ENCODE measurements at regions not wholly inside any gene's neighbourhood (a gene's known extent, or its start where the extent isn't known, plus 50 kb on each side); places are given as distances from the start of the nearest gene placed in this dataset.

- ChIA-PET POLR2A (no interaction called here), CTCF (no interaction called here)
- Histone ChIP-seq H3K9me3 (ENCODE audit: control extremely low read depth in 1 of 5, control insufficient read depth in 4 of 5, insufficient read depth in 2 of 5, low read depth in 1 of 5, low read length in 4 of 5) (peaks cover 0 to 2% (median 0%) of the 10 kb centered on the region in 5 experiments), H3K4me1 (ENCODE audit: control extremely low read depth in 1 of 4, control insufficient read depth in 4 of 4, insufficient read depth in 4 of 4, low read length in 3 of 4) (no peaks in the 10 kb centered on the region), H3K36me3 (ENCODE audit: control insufficient read depth in 4 of 4, insufficient read depth in 4 of 4, low read length in 3 of 4) (no peaks in the 10 kb centered on the region), H3K4me3 (ENCODE audit: control insufficient read depth in 1 of 7, extremely low read depth in 1 of 7, insufficient read depth in 4 of 7, low read depth in 2 of 7, low read length in 6 of 7) (no peak overlapping the region), H3K27me3 (replicated peaks in 2 of 5; ENCODE audit: control insufficient read depth in 4 of 5, insufficient read depth in 5 of 5, low read length in 4 of 5) (peaks cover 0 to 1% (median 0%) of the 10 kb centered on the region in 5 experiments), H3K27ac (ENCODE audit: insufficient read depth in 1 of 2, low read depth in 1 of 2, low read length in 2 of 2, poor library complexity in 1 of 2, severe bottlenecking in 2 of 2) (no peak overlapping the region)
- no peak for DNase-seq
- WGBS (ENCODE audit: insufficient coverage) = 92% methylated on average over 5 of the region's 5 CpGs
Measured at GRCh38 chr5:169415948-169416347, 115.0 kb upstream of the SLIT3 start.

GRCh38 chr5:169415371-169415770, 114.4 kb upstream of the SLIT3 start:
- 100% methylated on average over 1 of the region's 4 CpGs for WGBS (ENCODE audit: insufficient coverage)
- POLR2A ChIA-PET = no interaction called here

GRCh38 chr5:169413416-169413815, 112.5 kb upstream of the SLIT3 start:
- Histone ChIP-seq H3K27me3 (replicated peaks in 2 of 5; ENCODE audit: control insufficient read depth in 4 of 5, insufficient read depth in 5 of 5, low read length in 4 of 5) (peaks cover 0 to 1% (median 0%) of the 10 kb centered on the region in 5 experiments), H3K9me3 (ENCODE audit: control extremely low read depth in 1 of 5, control insufficient read depth in 4 of 5, insufficient read depth in 2 of 5, low read depth in 1 of 5, low read length in 4 of 5) (peaks cover 0 to under 1% (median 0%) of the 10 kb centered on the region in 5 experiments), H3K36me3 (ENCODE audit: control insufficient read depth in 4 of 4, insufficient read depth in 4 of 4, low read length in 3 of 4) (no peaks in the 10 kb centered on the region), H3K4me3 (ENCODE audit: control insufficient read depth in 1 of 7, extremely low read depth in 1 of 7, insufficient read depth in 4 of 7, low read depth in 2 of 7, low read length in 6 of 7) (no peak overlapping the region), H3K27ac (ENCODE audit: insufficient read depth in 1 of 2, low read depth in 1 of 2, low read length in 2 of 2, poor library complexity in 1 of 2, severe bottlenecking in 2 of 2) (no peak overlapping the region), H3K4me1 (ENCODE audit: control extremely low read depth in 1 of 4, control insufficient read depth in 4 of 4, insufficient read depth in 4 of 4, low read length in 3 of 4) (no peaks in the 10 kb centered on the region)
- no peak for DNase-seq
- CTCF ChIA-PET = no interaction called here
- POLR2A ChIA-PET = no interaction called here
- 83% methylated on average over 1 of the region's 2 CpGs for WGBS (ENCODE audit: insufficient coverage)

More at GRCh38 chr5:169415371-169415770, 114.4 kb upstream of the SLIT3 start:
- H3K27me3 ChIP-seq (replicated peaks in 2 of 5; ENCODE audit: control insufficient read depth in 4 of 5, insufficient read depth in 5 of 5, low read length in 4 of 5) = peaks cover 0 to 1% (median 0%) of the 10 kb centered on the region in 5 experiments
- no peak overlapping the region for H3K27ac ChIP-seq (ENCODE audit: insufficient read depth in 1 of 2, low read depth in 1 of 2, low read length in 2 of 2, poor library complexity in 1 of 2, severe bottlenecking in 2 of 2)
- no peak overlapping the region for H3K4me3 ChIP-seq (ENCODE audit: control insufficient read depth in 1 of 7, extremely low read depth in 1 of 7, insufficient read depth in 4 of 7, low read depth in 2 of 7, low read length in 6 of 7)
- DNase-seq = no peak
- H3K36me3 ChIP-seq (ENCODE audit: control insufficient read depth in 4 of 4, insufficient read depth in 4 of 4, low read length in 3 of 4) = no peaks in the 10 kb centered on the region
- peaks cover 0 to 2% (median 0%) of the 10 kb centered on the region in 5 experiments for H3K9me3 ChIP-seq (ENCODE audit: control extremely low read depth in 1 of 5, control insufficient read depth in 4 of 5, insufficient read depth in 2 of 5, low read depth in 1 of 5, low read length in 4 of 5)
- no peaks in the 10 kb centered on the region for H3K4me1 ChIP-seq (ENCODE audit: control extremely low read depth in 1 of 4, control insufficient read depth in 4 of 4, insufficient read depth in 4 of 4, low read length in 3 of 4)
- CTCF ChIA-PET = no interaction called here

- 57% methylated on average over 1 of the region's 2 CpGs for WGBS (ENCODE audit: insufficient coverage)
- no peaks in the 10 kb centered on the region for H3K36me3 ChIP-seq (ENCODE audit: control insufficient read depth in 4 of 4, insufficient read depth in 4 of 4, low read length in 3 of 4)
- no peaks in the 10 kb centered on the region for H3K4me1 ChIP-seq (ENCODE audit: control extremely low read depth in 1 of 4, control insufficient read depth in 4 of 4, insufficient read depth in 4 of 4, low read length in 3 of 4)
- no peak overlapping the region for H3K4me3 ChIP-seq (ENCODE audit: control insufficient read depth in 1 of 7, extremely low read depth in 1 of 7, insufficient read depth in 4 of 7, low read depth in 2 of 7, low read length in 6 of 7)
- no peaks in the 10 kb centered on the region for H3K9me3 ChIP-seq (ENCODE audit: control extremely low read depth in 1 of 5, control insufficient read depth in 4 of 5, insufficient read depth in 2 of 5, low read depth in 1 of 5, low read length in 4 of 5)
- no peak for DNase-seq
- H3K27ac ChIP-seq (ENCODE audit: insufficient read depth in 1 of 2, low read depth in 1 of 2, low read length in 2 of 2, poor library complexity in 1 of 2, severe bottlenecking in 2 of 2) = no peak overlapping the region
- CTCF ChIA-PET = no interaction called here
- peaks cover 0 to 2% (median 0%) of the 10 kb centered on the region in 5 experiments for H3K27me3 ChIP-seq (replicated peaks in 2 of 5; ENCODE audit: control insufficient read depth in 4 of 5, insufficient read depth in 5 of 5, low read length in 4 of 5)
- POLR2A ChIA-PET = no interaction called here
Measured at GRCh38 chr5:169412831-169413230, 111.9 kb upstream of the SLIT3 start.

- no peaks in the 10 kb centered on the region for H3K36me3 ChIP-seq (ENCODE audit: control insufficient read depth in 4 of 4, insufficient read depth in 4 of 4, low read length in 3 of 4)
- H3K4me1 ChIP-seq (ENCODE audit: control extremely low read depth in 1 of 4, control insufficient read depth in 4 of 4, insufficient read depth in 4 of 4, low read length in 3 of 4) = no peaks in the 10 kb centered on the region
- H3K27ac ChIP-seq (ENCODE audit: insufficient read depth in 1 of 2, low read depth in 1 of 2, low read length in 2 of 2, poor library complexity in 1 of 2, severe bottlenecking in 2 of 2) = no peak overlapping the region
- CTCF ChIA-PET = no interaction called here
- no CpG with 5 or more reads among the region's 1 CpG for WGBS (ENCODE audit: insufficient coverage)
- H3K4me3 ChIP-seq (ENCODE audit: control insufficient read depth in 1 of 7, extremely low read depth in 1 of 7, insufficient read depth in 4 of 7, low read depth in 2 of 7, low read length in 6 of 7) = no peak overlapping the region
- no peaks in the 10 kb centered on the region for H3K9me3 ChIP-seq (ENCODE audit: control extremely low read depth in 1 of 5, control insufficient read depth in 4 of 5, insufficient read depth in 2 of 5, low read depth in 1 of 5, low read length in 4 of 5)
- POLR2A ChIA-PET = no interaction called here
- peaks cover 0 to 2% (median 0%) of the 10 kb centered on the region in 5 experiments for H3K27me3 ChIP-seq (replicated peaks in 2 of 5; ENCODE audit: control insufficient read depth in 4 of 5, insufficient read depth in 5 of 5, low read length in 4 of 5)
- no peak for DNase-seq
Measured at GRCh38 chr5:169411786-169412430, 111.0 kb upstream of the SLIT3 start.

- CTCF ChIA-PET = no interaction called here
- H3K4me1 ChIP-seq (ENCODE audit: control extremely low read depth in 1 of 4, control insufficient read depth in 4 of 4, insufficient read depth in 4 of 4, low read length in 3 of 4) = no peaks in the 10 kb centered on the region
- no peak overlapping the region for H3K27ac ChIP-seq (ENCODE audit: insufficient read depth in 1 of 2, low read depth in 1 of 2, low read length in 2 of 2, poor library complexity in 1 of 2, severe bottlenecking in 2 of 2)
- H3K27me3 ChIP-seq (replicated peaks in 2 of 5; ENCODE audit: control insufficient read depth in 4 of 5, insufficient read depth in 5 of 5, low read length in 4 of 5) = peaks cover 0 to 2% (median 0%) of the 10 kb centered on the region in 5 experiments
- H3K36me3 ChIP-seq (ENCODE audit: control insufficient read depth in 4 of 4, insufficient read depth in 4 of 4, low read length in 3 of 4) = no peaks in the 10 kb centered on the region
- POLR2A ChIA-PET = no interaction called here
- H3K9me3 ChIP-seq (ENCODE audit: control extremely low read depth in 1 of 5, control insufficient read depth in 4 of 5, insufficient read depth in 2 of 5, low read depth in 1 of 5, low read length in 4 of 5) = no peaks in the 10 kb centered on the region
- 100% methylated on average over 1 of the region's 6 CpGs for WGBS (ENCODE audit: insufficient coverage)
- H3K4me3 ChIP-seq (ENCODE audit: control insufficient read depth in 1 of 7, extremely low read depth in 1 of 7, insufficient read depth in 4 of 7, low read depth in 2 of 7, low read length in 6 of 7) = no peak overlapping the region
- no peak for DNase-seq
Measured at GRCh38 chr5:169410996-169411783, 110.3 kb upstream of the SLIT3 start.

GRCh38 chr5:169408731-169409130, 107.8 kb upstream of the SLIT3 start:
- WGBS (ENCODE audit: insufficient coverage) = 100% methylated on average over 1 of the region's 1 CpG
- H3K4me3 ChIP-seq (ENCODE audit: control insufficient read depth in 1 of 7, extremely low read depth in 1 of 7, insufficient read depth in 4 of 7, low read depth in 2 of 7, low read length in 6 of 7) = no peak overlapping the region
- H3K36me3 ChIP-seq (ENCODE audit: control insufficient read depth in 4 of 4, insufficient read depth in 4 of 4, low read length in 3 of 4) = no peaks in the 10 kb centered on the region
- H3K27ac ChIP-seq (ENCODE audit: insufficient read depth in 1 of 2, low read depth in 1 of 2, low read length in 2 of 2, poor library complexity in 1 of 2, severe bottlenecking in 2 of 2) = no peak overlapping the region
- peaks cover 0 to 2% (median 0%) of the 10 kb centered on the region in 5 experiments for H3K27me3 ChIP-seq (replicated peaks in 2 of 5; ENCODE audit: control insufficient read depth in 4 of 5, insufficient read depth in 5 of 5, low read length in 4 of 5)
- ChIA-PET CTCF (no interaction called here), POLR2A (no interaction called here)
- H3K9me3 ChIP-seq (ENCODE audit: control extremely low read depth in 1 of 5, control insufficient read depth in 4 of 5, insufficient read depth in 2 of 5, low read depth in 1 of 5, low read length in 4 of 5) = no peaks in the 10 kb centered on the region
- H3K4me1 ChIP-seq (ENCODE audit: control extremely low read depth in 1 of 4, control insufficient read depth in 4 of 4, insufficient read depth in 4 of 4, low read length in 3 of 4) = no peaks in the 10 kb centered on the region
- no peak for DNase-seq
